Tongue (tissue), 1 donor: ENCODE measurements at regions not wholly inside any gene's neighbourhood (a gene's known extent, or its start where the extent isn't known, plus 50 kb on each side); places are given as distances from the start of the nearest gene placed in this dataset.
A peak's percentile ranks its signal among the peaks of the same experiment; 100 is the strongest.
"Not testable (repeated sequence)": the region's sequence is repeated elsewhere in the genome, so short reads cannot be mapped to it uniquely, and the experiment has no call there.

Experiments used
- DNase-seq: peaks from one replicate; pipeline ENCODE4 v3.0.0-alpha.2; 2015

- DNase-seq: no peak
Measured at GRCh38 chrX:42442745-42443144, 335.2 kb downstream of the PPP1R2C start.

- DNase-seq: no peak
Measured at GRCh38 chrX:42437211-42437610, 340.8 kb downstream of the PPP1R2C start.

GRCh38 chrX:42434458-42435166, 343.4 kb downstream of the PPP1R2C start:
- no peak for DNase-seq

GRCh38 chrX:42432552-42432951, 345.4 kb downstream of the PPP1R2C start:
- DNase-seq: no peak

DNA sequence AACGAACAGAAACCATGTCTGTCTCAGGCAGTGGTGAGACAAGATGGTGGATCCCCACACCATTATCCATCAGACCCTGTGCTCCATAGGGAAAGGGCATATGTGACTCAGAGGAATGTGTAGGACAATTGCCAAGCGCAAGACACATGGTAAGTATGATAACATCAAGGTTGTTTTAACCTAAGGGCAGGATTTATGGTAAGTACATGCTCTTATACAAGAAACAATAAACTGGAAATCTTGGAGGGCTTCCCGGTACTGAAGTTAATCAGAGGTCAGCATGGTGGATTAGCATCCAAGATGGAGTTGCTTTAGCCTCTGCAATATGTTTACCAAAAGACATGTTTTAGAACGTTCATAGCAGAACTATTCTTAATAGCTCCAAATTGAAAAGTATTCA, 355.0 kb downstream of the PPP1R2C start:
- DNase-seq: no peak

DNA sequence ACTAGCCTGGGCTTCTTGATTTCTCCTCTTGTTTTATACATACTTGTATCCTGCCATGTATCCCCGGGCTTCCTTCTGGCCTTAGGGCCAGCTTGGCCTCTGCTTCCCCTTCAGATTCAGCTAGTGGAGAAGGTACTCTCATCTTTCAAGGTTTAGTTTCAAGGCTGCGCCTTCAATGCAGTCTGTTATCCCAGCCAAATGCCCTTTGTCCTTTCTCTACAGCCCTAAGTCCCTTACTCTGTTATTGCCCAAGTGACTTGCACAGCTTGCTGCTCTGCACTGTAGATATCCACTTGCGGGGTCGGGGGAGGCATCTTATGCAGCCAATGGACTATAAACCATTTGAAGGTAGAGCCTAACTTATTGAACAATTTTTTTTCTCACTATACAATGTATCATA, 357.5 kb downstream of the PPP1R2C start:
- DNase-seq: no peak

GRCh38 chrX:42415636-42416035, 362.3 kb downstream of the PPP1R2C start:
- no peak for DNase-seq

DNA sequence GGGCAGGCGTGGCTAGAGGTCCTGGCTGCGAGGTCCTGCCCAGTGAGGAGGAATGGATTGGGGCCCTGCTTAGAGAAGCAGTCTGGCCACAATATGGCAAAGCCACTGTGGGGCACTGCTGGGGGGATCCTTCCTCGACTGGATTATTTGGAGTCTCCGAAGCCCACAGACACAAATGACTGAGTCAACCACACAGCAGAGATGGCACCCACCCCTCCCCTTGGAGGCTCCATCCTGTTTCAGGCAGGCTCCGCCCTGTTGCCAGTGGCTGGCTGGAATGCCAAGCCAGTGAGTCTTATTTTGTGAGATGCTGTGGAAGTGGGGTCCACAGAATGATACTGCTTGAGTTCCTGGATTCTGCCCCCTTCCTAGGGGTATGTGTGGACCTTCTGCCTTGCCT, 363.9 kb downstream of the PPP1R2C start:
- DNase-seq: no peak

DNA sequence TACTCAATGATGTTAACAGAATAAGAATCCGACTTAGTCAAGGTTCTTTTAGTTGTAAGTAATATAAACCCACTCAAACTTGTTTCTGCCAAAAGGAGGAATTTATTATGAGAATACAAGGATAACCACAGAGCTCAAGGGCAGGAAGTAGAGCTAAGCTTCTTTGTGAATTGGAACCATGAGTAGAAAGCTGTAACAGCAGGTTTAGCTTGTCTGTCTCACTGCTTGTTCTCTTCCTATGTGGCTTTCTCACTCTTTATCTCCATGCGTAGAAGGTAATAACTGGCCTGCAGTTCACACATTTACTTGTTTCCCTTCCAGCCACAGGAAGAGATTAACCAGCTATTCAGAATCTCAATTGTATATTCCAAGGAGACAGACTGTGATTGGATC, 378.3 kb downstream of the PPP1R2C start:
- DNase-seq: no peak

GRCh38 chrX:42398967-42399631, 378.9 kb downstream of the PPP1R2C start:
- DNase-seq: peak; percentile 77

DNA sequence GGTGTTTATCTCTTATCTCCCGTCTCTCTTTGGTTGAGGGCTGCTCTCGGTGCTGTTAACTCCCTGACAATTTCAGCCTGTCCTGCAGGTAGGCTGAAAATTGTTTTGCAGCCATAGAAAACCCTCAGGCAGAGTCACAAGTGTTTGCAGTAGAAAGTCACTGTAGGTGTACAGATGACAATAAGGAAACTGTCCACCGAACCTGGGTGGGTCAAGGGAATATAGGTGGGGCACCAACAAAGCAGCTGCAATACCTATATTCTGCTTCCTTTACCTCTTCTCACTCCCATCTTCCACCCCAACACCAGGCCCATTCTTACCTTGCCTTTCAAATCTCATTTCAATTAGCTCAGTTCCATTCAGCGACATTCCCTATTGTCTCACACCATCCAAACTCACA, 381.8 kb downstream of the PPP1R2C start:
- DNase-seq: no peak

DNA sequence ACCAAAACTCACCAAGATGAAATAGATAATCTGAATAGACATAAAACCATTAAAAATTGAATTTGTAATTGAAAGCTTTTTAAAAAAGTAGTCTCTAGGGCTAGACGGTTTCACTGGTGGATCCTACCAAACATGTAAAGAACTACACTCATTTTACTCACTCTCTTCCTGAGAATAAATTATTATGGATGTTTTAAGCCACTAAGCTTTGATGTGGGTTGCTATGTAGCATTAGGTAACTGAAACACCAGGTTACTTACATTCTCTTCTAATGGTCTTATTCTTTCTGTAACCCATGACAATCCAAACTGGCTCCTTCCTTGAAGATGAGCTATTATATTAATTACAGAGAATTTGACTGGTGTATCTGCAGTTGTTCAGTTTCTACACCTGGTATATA, 385.1 kb downstream of the PPP1R2C start:
- no peak for DNase-seq

GRCh38 chrX:42386681-42387080, 391.3 kb downstream of the PPP1R2C start:
- DNase-seq: no peak

DNA sequence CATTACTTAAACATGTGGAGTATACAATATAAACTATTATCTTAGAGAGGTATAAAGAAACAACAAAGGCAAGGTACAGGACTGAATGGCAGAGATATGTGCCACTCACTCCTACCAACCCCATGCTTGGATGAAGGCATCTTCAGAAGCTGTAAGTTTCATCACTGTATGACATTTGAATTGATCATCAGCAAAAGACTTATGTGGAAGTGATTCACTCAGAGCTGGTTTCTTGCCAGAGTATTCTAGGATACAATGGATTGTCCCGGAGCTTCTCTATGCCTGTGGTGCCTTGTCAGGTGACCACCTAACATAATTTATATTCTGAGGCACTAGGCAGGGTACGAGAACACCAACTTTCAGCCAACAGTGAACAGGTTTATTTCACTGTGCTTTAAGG, 392.2 kb downstream of the PPP1R2C start:
- no peak for DNase-seq

- peak; percentile 52 for DNase-seq
Measured at GRCh38 chrX:42384956-42385355, 393.0 kb downstream of the PPP1R2C start.

GRCh38 chrX:42378857-42379256, 399.1 kb downstream of the PPP1R2C start:
- DNase-seq: no peak

DNA sequence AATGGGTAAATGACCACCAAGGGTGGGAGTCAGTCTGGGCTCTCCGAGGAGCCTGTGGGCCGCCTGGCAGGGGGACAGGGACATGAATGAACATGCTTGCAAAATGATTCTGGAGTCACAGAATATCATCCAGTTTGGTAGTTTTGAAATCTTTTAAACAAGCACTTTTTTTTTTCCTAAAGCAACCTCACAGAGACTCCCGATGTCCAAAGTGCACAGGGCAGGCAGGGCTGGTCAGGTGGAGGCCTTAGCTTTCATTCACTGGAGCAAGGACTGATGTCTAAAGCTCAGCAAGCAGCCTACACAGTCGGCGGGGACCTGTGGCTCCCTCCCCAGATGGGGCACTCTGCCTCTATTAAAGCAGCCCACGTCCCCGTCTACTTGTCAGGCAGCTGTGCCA, 402.9 kb downstream of the PPP1R2C start:
- DNase-seq: no peak

GRCh38 chrX:42366181-42366580, 411.8 kb downstream of the PPP1R2C start:
- no peak for DNase-seq

GRCh38 chrX:42362219-42362618, 415.7 kb downstream of the PPP1R2C start:
- no peak for DNase-seq

DNA sequence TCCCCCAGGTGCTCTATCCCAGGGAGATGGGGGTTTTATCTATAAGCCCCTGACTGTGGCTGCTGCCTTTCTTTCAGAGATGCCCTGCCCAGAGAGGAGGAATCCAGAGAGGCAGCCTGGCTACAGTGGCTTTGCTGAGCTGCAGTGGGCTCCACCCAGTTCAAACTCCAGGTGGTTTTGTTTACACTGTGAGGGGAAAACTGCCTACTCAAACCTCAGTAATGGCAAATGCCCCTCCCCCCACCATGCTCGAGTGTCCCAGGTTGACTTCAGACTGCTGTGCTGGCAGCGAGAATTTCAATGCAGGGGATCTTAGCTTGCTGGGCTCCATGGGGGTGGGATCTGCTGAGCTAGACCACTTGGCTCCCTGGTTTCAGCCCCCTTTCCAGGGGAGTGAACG, 419.6 kb upstream of the CASK start:
- DNase-seq: not testable (repeated sequence)
